SKM-1 (cell line): ENCODE measurements at regions not wholly inside any gene's neighbourhood (a gene's known extent, or its start where the extent isn't known, plus 50 kb on each side); places are given as distances from the start of the nearest gene placed in this dataset.
"Not testable (repeated sequence)": the region's sequence is repeated elsewhere in the genome, so short reads cannot be mapped to it uniquely, and the experiment has no call there.

ENCODE experiments used
- DNase-seq: peaks from one replicate; lab custom pipeline; 2025; ENCODE audit not compliant: unreplicated experiment; lab: John Stamatoyannopoulos, UW

DNA sequence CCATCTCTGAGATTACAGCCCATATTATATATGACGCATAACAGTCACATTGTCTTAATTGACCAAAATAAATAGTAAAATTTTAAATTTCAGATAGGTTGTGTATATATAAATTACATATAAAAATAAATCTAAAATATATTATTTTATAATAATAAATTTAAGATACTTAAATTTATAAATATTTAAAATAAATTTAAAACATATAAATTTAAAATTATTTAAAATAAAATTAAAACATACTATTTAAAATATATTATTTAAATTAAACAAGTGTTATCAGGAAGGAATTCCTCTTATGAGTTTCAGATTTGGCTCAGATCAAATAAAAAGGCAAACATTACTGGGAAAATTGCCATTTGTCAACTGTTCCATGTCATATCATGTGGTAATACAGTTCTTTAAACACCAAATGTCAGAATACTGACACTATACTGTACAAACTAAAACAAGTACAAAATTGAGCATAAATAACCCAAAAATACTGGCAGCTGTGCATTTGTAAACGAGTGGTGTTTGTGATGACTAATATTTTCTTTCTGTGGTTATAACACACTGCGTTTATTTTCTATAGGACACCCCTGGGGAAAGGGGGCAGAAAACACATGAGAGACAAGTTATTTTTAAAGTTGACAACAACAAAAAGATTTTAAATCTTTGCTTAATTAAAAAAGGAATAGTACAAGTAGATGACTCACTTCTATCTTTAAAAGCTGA lies 71.3 kb upstream of the DGKB start:
- DNase-seq = no peak

DNA sequence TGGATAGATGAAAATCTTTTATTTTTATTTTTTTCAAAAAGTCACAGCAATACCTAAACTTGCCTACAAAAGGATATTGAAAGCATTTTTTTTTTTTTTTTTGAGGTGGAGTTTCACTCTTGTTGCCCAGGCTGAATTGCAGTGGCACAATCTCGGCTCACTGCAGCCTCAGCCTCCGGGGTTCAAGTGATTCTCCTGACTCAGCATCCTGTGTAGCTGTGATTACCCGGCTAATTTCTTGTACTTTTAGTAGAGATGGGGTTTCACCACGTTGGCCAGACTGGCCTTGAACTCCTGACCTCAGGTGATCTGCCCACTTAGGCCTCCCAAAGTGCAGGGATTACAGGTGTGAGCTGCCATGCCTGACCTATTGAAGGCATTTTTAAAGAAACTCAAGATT lies 69.1 kb upstream of the DGKB start:
- not testable (repeated sequence) for DNase-seq

DNA sequence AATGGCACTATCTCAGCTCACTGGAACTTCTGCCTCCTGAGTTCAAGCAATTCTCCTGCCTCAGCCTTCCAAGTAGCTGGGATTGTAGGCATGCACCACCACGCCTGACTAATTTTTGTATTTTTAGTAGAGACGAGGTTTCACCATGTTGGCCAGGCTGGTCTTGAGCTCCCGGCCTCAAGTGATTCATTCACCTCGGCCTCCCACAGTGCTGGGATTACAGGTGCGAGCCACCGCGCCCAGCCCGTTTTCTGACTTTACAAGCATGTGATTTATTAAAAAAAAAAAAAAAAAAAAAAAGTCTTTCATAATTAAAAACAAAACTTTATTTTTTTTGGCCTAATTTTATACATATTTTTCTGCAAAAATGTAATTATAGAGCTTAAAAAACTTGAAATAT lies 64.8 kb upstream of the DGKB start:
- not testable (repeated sequence) for DNase-seq

DNA sequence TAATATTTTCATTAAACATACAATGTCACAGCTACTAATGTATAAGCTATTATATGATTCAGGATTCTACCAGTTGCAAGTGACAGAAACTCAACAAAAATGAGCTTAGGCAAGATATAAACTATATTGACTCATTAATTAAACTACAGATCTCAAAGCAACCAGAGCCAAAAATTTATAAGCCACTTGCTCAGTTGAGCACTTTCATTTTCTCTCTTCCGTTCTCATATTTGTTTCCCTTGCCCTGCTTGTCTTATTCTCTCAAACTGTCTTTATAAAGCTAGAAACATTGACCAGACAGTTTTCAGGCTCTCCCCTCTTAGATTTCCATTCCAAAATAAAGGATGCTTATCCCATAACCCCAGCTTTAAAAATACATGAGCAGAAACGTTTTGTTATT lies 60.2 kb upstream of the DGKB start:
- DNase-seq = no peak

DNA sequence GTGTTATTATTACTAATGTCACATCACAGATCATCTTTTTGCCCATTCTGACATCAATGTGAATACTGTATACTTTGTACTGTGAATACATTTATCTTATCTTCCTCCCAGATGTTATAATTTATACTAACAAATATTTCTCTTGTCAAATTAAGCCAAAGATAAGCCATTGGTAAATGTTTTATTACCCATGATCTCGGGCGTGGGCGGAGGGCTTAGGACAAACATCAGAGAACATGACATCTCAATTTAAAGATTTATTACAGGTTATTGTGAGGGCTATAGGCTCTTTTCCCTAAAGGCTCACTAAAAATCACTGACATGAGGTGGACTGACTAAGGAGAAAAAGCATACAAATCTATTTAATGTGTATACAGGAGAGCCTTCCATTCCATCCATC lies 58.2 kb upstream of the DGKB start:
- DNase-seq = no peak

DNA sequence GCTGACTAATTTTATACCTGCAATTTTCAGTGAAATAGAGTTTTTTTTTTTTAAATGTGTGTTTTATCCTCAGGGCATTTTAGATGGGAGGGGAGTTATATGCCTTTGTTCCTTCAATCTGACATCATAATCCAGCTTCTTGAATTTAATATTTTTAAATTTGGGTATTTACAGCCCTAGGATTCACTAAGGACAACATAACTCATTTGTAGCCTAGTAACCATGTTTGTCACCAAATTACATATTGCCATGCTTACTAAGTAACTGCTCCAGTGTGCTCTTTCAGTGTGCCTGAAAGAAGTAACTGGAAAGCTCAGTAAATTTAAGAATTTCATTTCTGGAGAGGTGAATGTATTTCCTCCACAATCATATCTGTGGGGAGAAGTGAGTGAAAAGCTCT lies 56.8 kb upstream of the DGKB start:
- no peak for DNase-seq

DNA sequence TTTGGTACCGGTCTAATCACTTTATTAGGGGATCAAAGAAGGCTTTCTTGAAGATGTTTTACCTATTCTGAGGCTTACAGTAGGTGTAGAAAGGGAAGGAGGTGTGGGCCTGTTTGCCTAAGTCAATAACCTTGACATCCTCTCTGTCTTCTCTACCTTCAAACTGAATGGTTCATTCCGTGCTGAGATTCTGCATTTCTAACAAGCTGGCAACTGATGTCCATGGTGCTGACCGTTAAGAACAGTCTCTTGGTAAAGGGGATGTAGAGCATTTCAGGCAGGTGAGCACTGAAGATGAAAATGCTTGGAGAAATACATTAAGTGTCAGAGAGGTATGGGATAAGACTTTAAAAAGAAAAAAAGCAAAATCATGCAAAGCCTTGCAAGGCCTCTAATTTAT lies 51.5 kb upstream of the DGKB start:
- no peak for DNase-seq
